K562 (cell line): ENCODE measurements at regions not wholly inside any gene's neighbourhood (a gene's known extent, or its start where the extent isn't known, plus 50 kb on each side); places are given as distances from the start of the nearest gene placed in this dataset.

Experiments used
- ATAC-seq: fragments of 200-7000 bp; cut with Tn5 transposase; 3 replicates; pipeline ENCODE4 v1.9.1; 2020; ENCODE audit warnings: moderate library complexity
- BruUV-seq: library from RNA; stranded (reverse); fragments of 400-500 nt; replicated peaks from 2 replicates; lab custom pipeline; 2021; lab: Mats Ljungman, UMichigan
- CTCF ChIA-PET: fragments of 300-600 bp; formaldehyde crosslinking; extraction: SDS; loops from one replicate; lab custom pipeline; 2021; ENCODE audit warnings: low intra/inter-chr PET ratio; lab: Yijun Ruan, JAX
- POLR2A ChIA-PET: fragments of 300-600, 350-650 bp; sonication (Branson Sonifier 250); formaldehyde crosslinking; extraction: SDS; loops from one replicate; lab custom pipeline; 2021; ENCODE audit warnings: antibody characterized with exemption, inconsistent platforms; lab: Yijun Ruan, JAX
- DNase-seq, 4 experiments: peaks; one replicate each; pipeline versions ENCODE4 v3.0.0 to v3.0.0-alpha.2; 2011 to 2018; ENCODE audit warnings: low spot score in 3 of 4, mixed read lengths in 3 of 4; ENCODE audit errors: extremely low read depth in 1 of 4
- FAIRE-seq: peaks from 2 replicates; lab custom pipeline; 2011; peaks lifted over from hg19 to GRCh38; lab: Jason Lieb, UNC
- H2AFZ ChIP-seq: 2 replicates; pipeline ENCODE4 v1.6.0; 2011; ENCODE audit warnings: low read depth, low read length, control low read depth, inconsistent platforms
- H3K27ac ChIP-seq: fragments of 200-600 bp; 3 replicates; pipeline ENCODE4 v1.8.0; 2011; ENCODE audit warnings: low read depth, mild to moderate bottlenecking, control low read depth, inconsistent platforms, low read length, moderate library complexity, mixed read lengths; ENCODE audit errors: extremely low read depth
- H3K27me3 ChIP-seq, 2 experiments: fragments of 300-600 bp in 1 of 2; 2 replicates in 1 of 2; 3 replicates in 1 of 2; pipeline versions ENCODE4 v1.6.0 to v1.8.0; 2011; ENCODE audit warnings: inconsistent platforms in 2 of 2, low read length in 2 of 2, mild to moderate bottlenecking in 1 of 2, mixed read lengths in 1 of 2, moderate library complexity in 1 of 2; ENCODE audit not compliant: control insufficient read depth in 2 of 2, insufficient read depth in 2 of 2
- H3K36me3 ChIP-seq: fragments of 300-600 bp; 3 replicates; pipeline ENCODE4 v1.8.0; 2011; ENCODE audit warnings: mild to moderate bottlenecking, low read length, inconsistent platforms; ENCODE audit not compliant: control insufficient read depth, insufficient read depth
- H3K4me1 ChIP-seq, 2 experiments: fragments of 200-600 bp in 1 of 2; replicated peaks in 1 of 2; 2 replicates in 1 of 2; 3 replicates in 1 of 2; pipeline versions ENCODE4 v1.5.1 to v1.8.0; 2011; ENCODE audit warnings: inconsistent platforms in 2 of 2, low read length in 2 of 2, mild to moderate bottlenecking in 1 of 2, mixed read lengths in 1 of 2, moderate library complexity in 1 of 2; ENCODE audit not compliant: control insufficient read depth in 2 of 2, insufficient read depth in 2 of 2
- H3K4me2 ChIP-seq: 2 replicates; pipeline ENCODE4 v1.6.1; 2011; ENCODE audit warnings: low read length, control low read depth, inconsistent platforms, mixed read lengths; ENCODE audit not compliant: insufficient read depth
- H3K4me3 ChIP-seq: fragments of 200-600 bp; sonication (generic), shearing (Covaris generic); 2 replicates; pipeline ENCODE4 v1.5.1; 2016; ENCODE audit warnings: control low read depth, inconsistent platforms
- H3K79me2 ChIP-seq: fragments of 200-600 bp; 3 replicates; pipeline ENCODE4 v1.8.0; 2011; ENCODE audit warnings: low read length, inconsistent platforms; ENCODE audit not compliant: control insufficient read depth, insufficient read depth
- H3K9ac ChIP-seq, 2 experiments: 2 replicates each; pipeline versions ENCODE4 v1.6.0 to v1.6.1; 2011; ENCODE audit warnings: low read depth in 2 of 2, low read length in 2 of 2, control low read depth in 1 of 2, inconsistent platforms in 1 of 2, mild to moderate bottlenecking in 1 of 2, mixed read lengths in 1 of 2; ENCODE audit not compliant: insufficient read depth in 1 of 2
- H3K9me1 ChIP-seq: one replicate; pipeline ENCODE4 v1.6.0; 2011; ENCODE audit warnings: inconsistent platforms, mild to moderate bottlenecking, low read length, moderate library complexity; ENCODE audit not compliant: control insufficient read depth, insufficient read depth
- H3K9me3 ChIP-seq: replicated peaks from 2 replicates; pipeline ENCODE4 v1.5.1; 2011; ENCODE audit warnings: low read depth, low read length, inconsistent platforms; ENCODE audit not compliant: control insufficient read depth, insufficient read depth
- H4K20me1 ChIP-seq: replicated peaks from 2 replicates; pipeline ENCODE4 v1.6.1; 2011; ENCODE audit warnings: low read length, inconsistent platforms, mixed read lengths; ENCODE audit not compliant: control insufficient read depth, insufficient read depth
- CHD7 ChIP-seq: fragments of 200-600 bp; sonication (generic); IDR thresholded peaks from one replicate; pipeline ENCODE4 v1.6.1; 2012; ENCODE audit warnings: mild to moderate bottlenecking, low read depth, low read length, inconsistent platforms
- EZH2 ChIP-seq: IDR thresholded peaks from 2 replicates; pipeline ENCODE4 v1.6.1; 2012; ENCODE audit warnings: low read depth, mild to moderate bottlenecking, inconsistent platforms, low read length, borderline replicate concordance
- FOXA3 ChIP-seq, 2 experiments: fragments of 450-650 bp in 1 of 2; sonication (generic) in 1 of 2; formaldehyde crosslinking; IDR thresholded peaks in 1 of 2; conservative IDR thresholded peaks in 1 of 2; 2 replicates each; pipeline versions ENCODE4 v1.4.0 to v1.8.0; 2020 to 2022; ENCODE audit warnings: mild to moderate bottlenecking in 2 of 2, missing genetic modification reagents in 1 of 2
- GABPB1 ChIP-seq: sonication (generic); formaldehyde crosslinking; IDR thresholded peaks from 2 replicates; pipeline ENCODE4 v1.8.0; 2022; ENCODE audit warnings: mild to moderate bottlenecking, missing genetic modification reagents
- JUND ChIP-seq, 2 experiments: IDR thresholded peaks; 2 replicates in 1 of 2; 3 replicates in 1 of 2; pipeline ENCODE4 v1.6.1; 2011; ENCODE audit warnings: borderline replicate concordance in 2 of 2, low read depth in 2 of 2, low read length in 2 of 2, improper control_type of control experiment in 1 of 2, missing biosample characterization in 1 of 2, missing genetic modification characterization in 1 of 2, missing genetic modification reagents in 1 of 2
- MECOM ChIP-seq: fragments of 250-450 bp; sonication (Bioruptor Pico); IDR thresholded peaks from 2 replicates; pipeline ENCODE4 v1.8.0; 2022; ENCODE audit warnings: inconsistent platforms
- NR0B1 ChIP-seq: fragments of 450-650 bp; IDR thresholded peaks from one replicate; pipeline ENCODE4 v1.6.1; 2018; ENCODE audit warnings: mild to moderate bottlenecking, moderate library complexity; ENCODE audit not compliant: partially characterized antibody
- RBFOX2 ChIP-seq: fragments of 200-400 bp; formaldehyde crosslinking; IDR thresholded peaks from 2 replicates; pipeline ENCODE4 v1.6.1; 2017; ENCODE audit warnings: low read depth, mild to moderate bottlenecking, low read length, moderate library complexity
- SRSF9 ChIP-seq: fragments of 200-400 bp; formaldehyde crosslinking; IDR thresholded peaks from 2 replicates; pipeline ENCODE4 v1.6.1; 2017; ENCODE audit warnings: low read depth, low read length, borderline replicate concordance
- ZNF133 ChIP-seq: fragments of 250-450 bp; sonication (Bioruptor Pico); IDR thresholded peaks from 2 replicates; pipeline ENCODE4 v1.4.0; 2020; ENCODE audit warnings: mild to moderate bottlenecking
- ZNF695 ChIP-seq: fragments of 450-650 bp; formaldehyde crosslinking; IDR thresholded peaks from 2 replicates; pipeline ENCODE4 v1.4.0; 2020; ENCODE audit warnings: mild to moderate bottlenecking, moderate library complexity
- WGBS: fragments of 100-300 bp; shearing (Covaris generic); methylation state at CpG from one replicate; pipeline ENCODE4 v1.1.6; 2016; ENCODE audit warnings: low coverage, mixed read lengths; ENCODE audit not compliant: insufficient coverage; ENCODE audit errors: missing lambda C conversion rate; 5-methylcytosine and 5-hydroxymethylcytosine counted together
- in situ Hi-C: fragments of 300-500 bp; cut with MboI; formaldehyde crosslinking; loops from 4 replicates; pipeline ENCODE4 v1.15.0; 2018; ENCODE audit warnings: inconsistent platforms, mixed read lengths
- intact Hi-C: fragments of 100-400 bp; cut with micrococcal nuclease; formaldehyde crosslinking; loops from 2 replicates; pipeline ENCODE4 v1.14.2; 2022

GRCh38 chr18:25454730-25455129, 102.8 kb upstream of the ZNF521 start:
- Histone ChIP-seq H3K9me1 (no peaks in the 10 kb centered on the region), H3K36me3 (no peaks in the 10 kb centered on the region), H3K4me3 (no peak overlapping the region), H3K4me2 (no peak overlapping the region), H3K4me1 (no peaks in the 10 kb centered on the region), H2AFZ (no peak overlapping the region), H3K9me3 (no peaks in the 10 kb centered on the region), H3K79me2 (no peaks in the 10 kb centered on the region), H3K9ac (no peak overlapping the region), H3K27ac (no peak overlapping the region), H4K20me1 (no peaks in the 10 kb centered on the region), H3K27me3 (no peaks in the 10 kb centered on the region)
- DNase-seq (no peak), FAIRE-seq (no peak), ATAC-seq (no peak)
- BruUV-seq: no TSS peak
- intact Hi-C loops: no loop called here
- CTCF ChIA-PET: no interaction called here
- POLR2A ChIA-PET: no interaction called here
- in situ Hi-C loops: no loop called here
- 2% methylated on average over 3 of the region's 3 CpGs for WGBS
- TF ChIP-seq GABPB1 (CRISPR knock-in tag) (no peak), JUND (IDR thresholded peaks at IDR 0.05; ENCODE audit: borderline replicate concordance, low read depth, low read length) (no peak), JUND (tag; IDR thresholded peaks at IDR 0.05; ENCODE audit: borderline replicate concordance, low read depth, low read length) (no peak), ZNF133 (CRISPR knock-in tag) (no peak), ZNF695 (no peak), FOXA3 (CRISPR knock-in tag; conservative IDR thresholded peaks at IDR 0.05 in 1 of 2, IDR thresholded peaks at IDR 0.05 in 1 of 2) (no peak), RBFOX2 (no peak), CHD7 (no peak), MECOM (CRISPR knock-in tag) (no peak), SRSF9 (no peak), EZH2 (no peak), NR0B1 (no peak)
